DND-41 (cell line): ENCODE measurements at regions not wholly inside any gene's neighbourhood (a gene's known extent, or its start where the extent isn't known, plus 50 kb on each side); places are given as distances from the start of the nearest gene placed in this dataset.

Experiments used
- ATAC-seq: fragments of 200-7000 bp; cut with Tn5 transposase; 3 replicates; pipeline ENCODE4 v1.9.1; 2021; ENCODE audit warnings: low read depth; ENCODE audit not compliant: insufficient read depth
- DNase-seq: peaks from one replicate; pipeline ENCODE4 v3.0.0-alpha.2; 2020
- H2AFZ ChIP-seq: 2 replicates; pipeline ENCODE4 v1.6.0; 2012; ENCODE audit warnings: low read depth, low read length
- H3K27ac ChIP-seq: 2 replicates; pipeline ENCODE4 v1.5.1; 2012; ENCODE audit warnings: low read length, inconsistent platforms
- H3K27me3 ChIP-seq: fragments of 200-600 bp; sonication (generic); 2 replicates; pipeline ENCODE4 v1.6.0; 2012; ENCODE audit warnings: low read length, mild to moderate bottlenecking, inconsistent platforms; ENCODE audit not compliant: insufficient read depth, poor library complexity
- H3K36me3 ChIP-seq: 2 replicates; pipeline ENCODE4 v1.5.1; 2012; ENCODE audit warnings: low read length, inconsistent platforms; ENCODE audit not compliant: insufficient read depth
- H3K4me1 ChIP-seq: 2 replicates; pipeline ENCODE4 v1.5.1; 2012; ENCODE audit warnings: mild to moderate bottlenecking, low read length; ENCODE audit not compliant: insufficient read depth
- H3K4me2 ChIP-seq: 2 replicates; pipeline ENCODE4 v1.6.0; 2012; ENCODE audit warnings: mild to moderate bottlenecking, moderate library complexity, low read length, inconsistent platforms; ENCODE audit not compliant: insufficient read depth
- H3K4me3 ChIP-seq, 2 experiments: fragments of 200-600 bp in 1 of 2; shearing (Covaris generic) in 1 of 2; 2 replicates each; pipeline ENCODE4 v1.5.1; 2012 to 2016; ENCODE audit warnings: inconsistent platforms in 2 of 2, low read length in 2 of 2, mild to moderate bottlenecking in 2 of 2, low read depth in 1 of 2, moderate library complexity in 1 of 2
- H3K79me2 ChIP-seq: 2 replicates; pipeline ENCODE4 v1.6.0; 2012; ENCODE audit warnings: low read length, inconsistent platforms; ENCODE audit not compliant: insufficient read depth
- H3K9ac ChIP-seq: 2 replicates; pipeline ENCODE4 v1.6.0; 2012; ENCODE audit warnings: low read depth, mild to moderate bottlenecking, inconsistent platforms, low read length, moderate library complexity
- H3K9me3 ChIP-seq: 2 replicates; pipeline ENCODE4 v1.5.1; 2012; ENCODE audit warnings: low read length, moderate library complexity, mild to moderate bottlenecking, inconsistent platforms; ENCODE audit not compliant: insufficient read depth, severe bottlenecking
- H4K20me1 ChIP-seq: 2 replicates; pipeline ENCODE4 v1.6.0; 2012; ENCODE audit warnings: low read length; ENCODE audit not compliant: insufficient read depth
- EZH2 ChIP-seq: IDR thresholded peaks from 3 replicates; pipeline ENCODE4 v1.6.1; 2012; ENCODE audit warnings: borderline replicate concordance, low read depth, mild to moderate bottlenecking, moderate library complexity, low read length, inconsistent platforms; ENCODE audit not compliant: severe bottlenecking
- TF ChIP-seq, protein P1 (sequence below): IDR thresholded peaks from 2 replicates; pipeline ENCODE4 v1.5.1; 2012; ENCODE audit warnings: borderline replicate concordance, low read length, moderate library complexity, mild to moderate bottlenecking; ENCODE audit not compliant: poor library complexity, severe bottlenecking; ENCODE audit errors: extremely low read depth

DNA sequence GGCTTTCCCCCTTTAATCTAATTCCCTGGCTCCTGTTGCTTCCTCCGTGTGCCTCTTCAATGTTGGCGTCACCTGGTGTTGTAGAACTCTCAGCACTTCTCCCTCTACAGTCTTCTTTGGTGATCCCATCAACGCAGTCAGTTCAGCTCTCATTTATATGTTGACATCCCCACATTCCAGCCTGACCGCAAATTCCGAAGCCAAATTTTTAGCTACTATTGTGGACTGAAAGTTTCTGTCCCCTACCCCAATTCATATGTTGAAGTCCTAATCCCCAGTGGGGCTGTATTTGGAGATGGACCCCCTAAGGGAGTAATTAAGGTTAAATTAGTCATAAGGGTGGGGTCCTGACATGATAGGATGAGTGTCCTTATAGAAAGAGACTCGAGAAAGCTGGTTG, 210.6 kb upstream of the ADAMTSL1 start:
- Histone ChIP-seq H3K27me3 (peaks cover under 1% of the 10 kb centered on the region), H3K9me3 (no peaks in the 10 kb centered on the region), H3K4me3 (no peak overlapping the region), H2AFZ (no peak overlapping the region), H3K4me1 (no peaks in the 10 kb centered on the region), H4K20me1 (no peaks in the 10 kb centered on the region), H3K36me3 (no peaks in the 10 kb centered on the region), H3K27ac (no peak overlapping the region), H3K4me2 (no peak overlapping the region), H3K79me2 (no peaks in the 10 kb centered on the region), H3K9ac (no peak overlapping the region)
- ATAC-seq (no peak), DNase-seq (no peak)
- no peak for TF ChIP-seq EZH2
- TF ChIP-seq, protein P1, sequence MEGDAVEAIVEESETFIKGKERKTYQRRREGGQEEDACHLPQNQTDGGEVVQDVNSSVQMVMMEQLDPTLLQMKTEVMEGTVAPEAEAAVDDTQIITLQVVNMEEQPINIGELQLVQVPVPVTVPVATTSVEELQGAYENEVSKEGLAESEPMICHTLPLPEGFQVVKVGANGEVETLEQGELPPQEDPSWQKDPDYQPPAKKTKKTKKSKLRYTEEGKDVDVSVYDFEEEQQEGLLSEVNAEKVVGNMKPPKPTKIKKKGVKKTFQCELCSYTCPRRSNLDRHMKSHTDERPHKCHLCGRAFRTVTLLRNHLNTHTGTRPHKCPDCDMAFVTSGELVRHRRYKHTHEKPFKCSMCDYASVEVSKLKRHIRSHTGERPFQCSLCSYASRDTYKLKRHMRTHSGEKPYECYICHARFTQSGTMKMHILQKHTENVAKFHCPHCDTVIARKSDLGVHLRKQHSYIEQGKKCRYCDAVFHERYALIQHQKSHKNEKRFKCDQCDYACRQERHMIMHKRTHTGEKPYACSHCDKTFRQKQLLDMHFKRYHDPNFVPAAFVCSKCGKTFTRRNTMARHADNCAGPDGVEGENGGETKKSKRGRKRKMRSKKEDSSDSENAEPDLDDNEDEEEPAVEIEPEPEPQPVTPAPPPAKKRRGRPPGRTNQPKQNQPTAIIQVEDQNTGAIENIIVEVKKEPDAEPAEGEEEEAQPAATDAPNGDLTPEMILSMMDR, result no peak

DNA sequence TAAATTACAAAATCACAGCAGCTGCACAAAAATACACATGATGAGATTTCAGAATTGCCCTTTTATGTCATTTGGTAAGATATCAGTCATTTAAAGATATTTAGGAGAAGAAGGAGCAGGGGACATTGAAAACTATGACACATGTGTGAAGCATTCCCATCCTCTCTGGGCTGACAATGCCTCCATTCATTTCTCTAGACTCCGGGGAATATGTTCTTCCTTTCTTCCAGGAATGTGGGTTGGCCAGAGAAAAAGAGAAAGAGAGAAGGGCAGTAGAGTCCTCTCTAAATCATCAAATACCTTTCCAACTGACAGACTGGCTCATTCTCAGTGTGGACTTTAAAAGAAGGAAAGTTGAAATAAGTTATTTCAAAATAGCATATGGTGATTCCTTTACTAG, 205.6 kb upstream of the ADAMTSL1 start:
- Histone ChIP-seq H3K36me3 (no peaks in the 10 kb centered on the region), H3K9me3 (no peaks in the 10 kb centered on the region), H4K20me1 (no peaks in the 10 kb centered on the region), H3K27me3 (no peaks in the 10 kb centered on the region), H3K4me1 (no peaks in the 10 kb centered on the region), H3K27ac (no peak overlapping the region), H2AFZ (no peak overlapping the region), H3K4me2 (no peak overlapping the region), H3K9ac (no peak overlapping the region), H3K79me2 (no peaks in the 10 kb centered on the region), H3K4me3 (no peak overlapping the region)
- no peak for ATAC-seq
- TF ChIP-seq, protein P1, result no peak
- no peak for TF ChIP-seq EZH2
- no peak for DNase-seq

DNA sequence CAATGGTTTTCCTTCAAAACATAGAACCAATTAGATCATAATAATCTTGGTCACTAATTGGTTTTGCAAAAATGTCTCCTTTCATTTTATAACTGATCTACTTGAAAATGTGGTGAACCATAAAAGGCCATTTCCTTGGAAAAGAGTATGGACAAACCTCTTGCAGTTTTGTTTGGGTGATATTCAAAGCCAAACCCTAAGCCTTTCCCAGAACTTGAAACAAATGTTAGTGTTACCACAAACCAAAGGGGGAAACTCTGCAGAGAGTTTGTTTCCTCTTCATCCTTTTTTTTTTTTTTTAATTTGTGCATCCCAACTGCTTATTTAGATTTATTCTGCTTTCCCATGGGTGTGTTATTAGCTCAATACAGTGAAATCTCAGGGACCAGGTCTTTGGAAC, 204.4 kb upstream of the ADAMTSL1 start:
- no peaks in the 10 kb centered on the region for H3K4me1 ChIP-seq
- no peak for TF ChIP-seq EZH2
- TF ChIP-seq, protein P1, result no peak
- no peak overlapping the region for H3K9ac ChIP-seq
- DNase-seq (no peak), ATAC-seq (no peak)
- no peak overlapping the region for H3K4me2 ChIP-seq
- H4K20me1 ChIP-seq, result no peaks in the 10 kb centered on the region
- no peaks in the 10 kb centered on the region for H3K27me3 ChIP-seq
- H2AFZ ChIP-seq, result no peak overlapping the region
- no peak overlapping the region for H3K27ac ChIP-seq
- H3K36me3 ChIP-seq, result no peaks in the 10 kb centered on the region
- H3K79me2 ChIP-seq, result no peaks in the 10 kb centered on the region
- H3K9me3 ChIP-seq, result no peaks in the 10 kb centered on the region
- H3K4me3 ChIP-seq, result no peak overlapping the region

DNA sequence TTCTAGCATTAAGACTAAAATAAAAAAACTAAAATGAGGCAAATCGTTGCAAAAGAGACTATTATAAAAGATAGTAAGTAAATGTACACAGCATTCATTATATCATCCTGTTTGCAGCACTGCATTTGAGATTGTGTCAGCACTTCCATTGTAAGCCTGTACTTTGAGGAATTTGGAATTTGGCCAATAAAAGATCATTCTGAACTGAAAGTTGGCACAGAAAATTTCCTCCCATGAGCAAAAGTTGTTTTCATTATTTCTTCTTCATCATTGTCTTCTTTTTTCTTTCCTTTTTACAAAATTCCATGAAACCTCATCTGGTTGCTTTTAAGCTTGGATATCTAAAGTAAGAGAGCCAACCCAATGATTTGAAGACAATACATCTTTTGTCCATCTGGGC, 199.3 kb upstream of the ADAMTSL1 start:
- Histone ChIP-seq H3K9me3 (no peaks in the 10 kb centered on the region), H3K79me2 (no peaks in the 10 kb centered on the region), H3K4me1 (no peaks in the 10 kb centered on the region), H3K9ac (no peak overlapping the region), H4K20me1 (no peaks in the 10 kb centered on the region), H2AFZ (no peak overlapping the region), H3K4me3 (no peak overlapping the region), H3K4me2 (no peak overlapping the region), H3K36me3 (no peaks in the 10 kb centered on the region), H3K27ac (no peak overlapping the region), H3K27me3 (no peaks in the 10 kb centered on the region)
- DNase-seq (no peak), ATAC-seq (no peak)
- TF ChIP-seq, protein P1, result no peak
- no peak for TF ChIP-seq EZH2
